AG09319 (cell line): ENCODE measurements at regions not wholly inside any gene's neighbourhood (a gene's known extent, or its start where the extent isn't known, plus 50 kb on each side); places are given as distances from the start of the nearest gene placed in this dataset.

ENCODE experiments used
- DNase-seq: peaks from one replicate; pipeline ENCODE4 v3.0.0-alpha.2; 2010; ENCODE audit warnings: low read depth; ENCODE audit errors: extremely low read depth
- CTCF ChIP-seq: IDR thresholded peaks from 2 replicates; pipeline ENCODE4 v1.5.1; 2011; ENCODE audit warnings: low read depth, mild to moderate bottlenecking, inconsistent platforms, low read length, moderate library complexity

GRCh38 chr2:47315475-47315874 is 53.6 kb upstream of the EPCAM start:
- TF ChIP-seq CTCF, result no peak
- no peak for DNase-seq

GRCh38 chr2:47313728-47314127 is 55.4 kb upstream of the EPCAM start:
- no peak; the same call in 1 of the 2 replicates for TF ChIP-seq CTCF
- no peak for DNase-seq

DNA sequence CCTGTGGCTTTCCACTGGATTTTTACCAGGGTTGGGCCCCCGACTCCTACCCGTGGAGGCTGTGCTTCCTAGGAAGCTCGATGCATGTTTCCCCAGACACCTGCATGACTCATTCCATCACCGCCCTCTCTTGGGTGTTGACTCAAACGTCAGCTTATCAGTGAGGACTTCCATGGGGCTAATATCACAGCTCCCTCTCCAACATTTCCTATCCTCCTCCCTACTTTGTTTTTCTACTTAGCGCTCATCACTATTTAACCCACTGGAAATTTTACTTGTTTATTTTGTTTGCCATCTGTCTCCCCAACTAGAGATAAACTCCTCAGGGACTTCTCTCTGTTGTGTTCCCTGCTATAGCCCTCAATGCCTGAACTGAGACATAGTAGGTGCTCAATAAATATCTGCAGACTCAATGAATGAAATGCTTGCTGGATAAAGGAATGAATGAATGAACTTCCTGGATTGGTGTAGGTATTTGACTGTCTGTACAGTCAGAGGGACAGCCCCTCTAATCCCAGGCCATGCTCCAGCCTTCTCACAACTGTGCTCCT is 55.9 kb upstream of the EPCAM start:
- no peak for DNase-seq
- TF ChIP-seq CTCF, result no peak

DNA sequence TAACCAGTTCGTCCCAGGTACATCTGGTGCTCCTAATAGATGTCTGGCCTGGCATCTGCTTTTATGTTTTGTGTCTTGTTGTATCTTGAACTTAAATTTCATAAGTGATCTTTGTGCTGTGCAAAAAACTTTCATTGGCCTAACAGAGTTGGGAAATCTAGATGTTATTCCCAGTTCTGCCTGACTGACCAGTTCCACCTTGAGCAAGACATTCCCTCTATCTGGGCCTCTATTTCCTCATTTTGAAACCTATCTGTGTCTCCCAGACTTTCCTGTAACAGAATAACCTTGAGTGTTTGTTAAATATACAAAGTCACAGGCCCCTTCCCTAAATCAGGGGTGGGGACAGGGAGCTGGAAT is 56.6 kb upstream of the EPCAM start:
- TF ChIP-seq CTCF, result no peak
- DNase-seq, result no peak

- no peak for DNase-seq
- TF ChIP-seq CTCF, result no peak
Observed at GRCh38 chr2:47311764-47312490, 57.2 kb upstream of the EPCAM start.

- no peak for TF ChIP-seq CTCF
- no peak for DNase-seq
Observed at GRCh38 chr2:47310801-47311560, 58.1 kb upstream of the EPCAM start.
